A549 (cell line): ENCODE measurements at regions not wholly inside any gene's neighbourhood (a gene's known extent, or its start where the extent isn't known, plus 50 kb on each side); places are given as distances from the start of the nearest gene placed in this dataset.

Experiments
- ATAC-seq, 2 experiments: fragments of 200-7000 bp in 1 of 2; fragments of >200 bp in 1 of 2; cut with Nextera tagmentation in 1 of 2; cut with Tn5 transposase in 1 of 2; 3 replicates each; pipeline versions ENCODE4 v1.8.0 to v1.9.1; 2018 to 2020; ENCODE audit warnings: mild to moderate bottlenecking in 1 of 2, moderate library complexity in 1 of 2
- CTCF ChIA-PET: fragments of 300-600 bp; sonication (Branson Sonifier 250); formaldehyde crosslinking; extraction: SDS; loops from one replicate; lab custom pipeline; 2021; ENCODE audit warnings: antibody characterized with exemption, inconsistent platforms; lab: Yijun Ruan, JAX
- POLR2A ChIA-PET: fragments of 350-600 bp; formaldehyde crosslinking; extraction: SDS; loops from one replicate; lab custom pipeline; 2021; ENCODE audit warnings: antibody characterized with exemption, inconsistent platforms; lab: Yijun Ruan, JAX
- DNase-seq, 2 experiments: peaks; one replicate each; pipeline versions ENCODE4 v3.0.0 to v3.0.0-alpha.2; 2011 to 2016; ENCODE audit warnings: low read depth in 1 of 2, low spot score in 1 of 2
- FAIRE-seq: peaks from 2 replicates; lab custom pipeline; 2011; peaks lifted over from hg19 to GRCh38; lab: Jason Lieb, UNC
- H3K27ac ChIP-seq, 2 experiments: fragments of >200 bp; sonication (Bioruptor Twin); formaldehyde crosslinking; 3 replicates each; pipeline ENCODE4 v1.5.1; 2016 to 2017
- H3K4me1 ChIP-seq: fragments of >200 bp; sonication (Bioruptor Twin); formaldehyde crosslinking; 3 replicates; pipeline ENCODE4 v1.6.1; 2016
- H3K4me2 ChIP-seq: fragments of >200 bp; sonication (Bioruptor Twin); formaldehyde crosslinking; 3 replicates; pipeline ENCODE4 v1.6.1; 2016
- H3K4me3 ChIP-seq: fragments of >200 bp; sonication (Bioruptor Twin); formaldehyde crosslinking; 3 replicates; pipeline ENCODE4 v1.5.1; 2016
- H3K9me3 ChIP-seq: fragments of >200 bp; sonication (Bioruptor Twin); formaldehyde crosslinking; 3 replicates; pipeline ENCODE4 v1.6.1; 2016
- BHLHE40 ChIP-seq: IDR thresholded peaks from 2 replicates; pipeline ENCODE4 v1.6.1; 2012; ENCODE audit warnings: low read depth, low read length, inconsistent platforms
- CBX2 ChIP-seq: fragments of 200-600 bp; sonication (generic); IDR thresholded peaks from 2 replicates; pipeline ENCODE4 v1.6.1; 2016; ENCODE audit warnings: low read depth, mild to moderate bottlenecking, borderline replicate concordance
- CHD2 ChIP-seq: fragments of 150-350 bp; IDR thresholded peaks from 2 replicates; pipeline ENCODE4 v1.6.1; 2014; ENCODE audit warnings: low read length; ENCODE audit not compliant: partially characterized antibody
- ESRRA ChIP-seq: fragments of 150-350 bp; IDR thresholded peaks from 2 replicates; pipeline ENCODE4 v1.6.1; 2014; ENCODE audit warnings: mild to moderate bottlenecking, low read length, borderline replicate concordance
- FOSB ChIP-seq: fragments of 250-450 bp; sonication (Bioruptor Pico); IDR thresholded peaks from 2 replicates; pipeline ENCODE4 v1.5.0; 2020; ENCODE audit warnings: mild to moderate bottlenecking, moderate library complexity
- GATA3 ChIP-seq: IDR thresholded peaks from 2 replicates; pipeline ENCODE4 v1.6.1; 2012; ENCODE audit warnings: borderline replicate concordance
- HOXA7 ChIP-seq: fragments of 250-450 bp; sonication (Bioruptor Pico); IDR thresholded peaks from 2 replicates; pipeline ENCODE4 v1.5.0; 2020; ENCODE audit warnings: mild to moderate bottlenecking, moderate library complexity
- JUN ChIP-seq, 2 experiments: fragments of >200 bp; sonication (Bioruptor Twin); formaldehyde crosslinking; IDR thresholded peaks; 2 replicates in 1 of 2; 3 replicates in 1 of 2; pipeline ENCODE4 v1.6.1; 2016 to 2017
- NR3C1 ChIP-seq: fragments of >200 bp; sonication (Bioruptor Twin); formaldehyde crosslinking; IDR thresholded peaks from 3 replicates; pipeline ENCODE4 v1.6.1; 2017
- PBX3 ChIP-seq: IDR thresholded peaks from 2 replicates; pipeline ENCODE4 v1.6.1; 2012
- RAD21 ChIP-seq, 2 experiments: fragments of >200 bp in 1 of 2; sonication (Bioruptor Twin) in 1 of 2; formaldehyde crosslinking in 1 of 2; IDR thresholded peaks in 1 of 2; conservative IDR thresholded peaks in 1 of 2; 2 replicates in 1 of 2; 3 replicates in 1 of 2; pipeline ENCODE4 v1.6.1; 2012 to 2018; ENCODE audit warnings: inconsistent platforms in 1 of 2
- RARB ChIP-seq: fragments of 250-450 bp; sonication (Bioruptor Pico); IDR thresholded peaks from 2 replicates; pipeline ENCODE4 v1.8.0; 2021; ENCODE audit warnings: mild to moderate bottlenecking, moderate library complexity
- RFX5 ChIP-seq: fragments of 450-650 bp; IDR thresholded peaks from 2 replicates; pipeline ENCODE4 v1.7.1; 2014; ENCODE audit warnings: antibody characterized with exemption, mild to moderate bottlenecking, moderate library complexity
- RNF2 ChIP-seq: fragments of 200-600 bp; sonication (generic); IDR thresholded peaks from 2 replicates; pipeline ENCODE4 v1.6.1; 2016; ENCODE audit warnings: low read depth, mild to moderate bottlenecking, antibody characterized with exemption, moderate library complexity, borderline replicate concordance
- TFCP2L1 ChIP-seq: fragments of 250-450 bp; sonication (Bioruptor Pico); IDR thresholded peaks from 2 replicates; pipeline ENCODE4 v1.5.0; 2021; ENCODE audit warnings: mild to moderate bottlenecking
- TP53 ChIP-seq: fragments of 250-450 bp; sonication (Bioruptor Pico); IDR thresholded peaks from 2 replicates; pipeline ENCODE4 v1.5.0; 2021; ENCODE audit warnings: mild to moderate bottlenecking, moderate library complexity
- ZC3H11A ChIP-seq: fragments of 450-650 bp; IDR thresholded peaks from 2 replicates; pipeline ENCODE4 v1.6.1; 2014; ENCODE audit warnings: antibody characterized with exemption, mild to moderate bottlenecking
- ZNF302 ChIP-seq: fragments of 250-450 bp; sonication (Bioruptor Pico); IDR thresholded peaks from 2 replicates; pipeline ENCODE4 v1.9.0; 2021; ENCODE audit warnings: inconsistent platforms, mild to moderate bottlenecking, moderate library complexity
- ZSCAN20 ChIP-seq: fragments of 250-450 bp; sonication (Bioruptor Pico); IDR thresholded peaks from 2 replicates; pipeline ENCODE4 v1.8.0; 2022; ENCODE audit warnings: mild to moderate bottlenecking, moderate library complexity
- WGBS: methylation state at CpG from one replicate; pipeline ENCODE4 v1.1.6; 2017; ENCODE audit errors: missing lambda C conversion rate; 5-methylcytosine and 5-hydroxymethylcytosine counted together
- TF ChIP-seq, protein P1 (sequence below): fragments of >200 bp; sonication (Bioruptor Twin); formaldehyde crosslinking; IDR thresholded peaks from 3 replicates; pipeline ENCODE4 v1.6.1; 2016
- TF ChIP-seq, protein P2 (sequence below): fragments of 450-650 bp; IDR thresholded peaks from 2 replicates; pipeline ENCODE4 v1.6.1; 2014; ENCODE audit warnings: antibody characterized with exemption
- TF ChIP-seq, protein P3 (sequence below): IDR thresholded peaks from 2 replicates; pipeline ENCODE4 v1.6.1; 2012
- TF ChIP-seq, protein P4 (sequence below): IDR thresholded peaks from 2 replicates; pipeline ENCODE4 v1.6.1; 2012; ENCODE audit warnings: low read depth, borderline replicate concordance
- TF ChIP-seq, protein P5 (sequence below): fragments of >200 bp; sonication (Bioruptor Twin); formaldehyde crosslinking; IDR thresholded peaks from 3 replicates; pipeline ENCODE4 v1.5.1; 2016

- TF ChIP-seq BHLHE40: no peak
- no peak for TF ChIP-seq ESRRA
- TF ChIP-seq ZNF302 (CRISPR knock-in tag): no peak
- DNase-seq (no peak), ATAC-seq (no peak), FAIRE-seq (peak; percentile 13)
- Histone ChIP-seq H3K4me2 (no peak overlapping the region), H3K9me3 (no peaks in the 10 kb centered on the region), H3K27ac (no peak overlapping the region), H3K4me3 (no peak overlapping the region), H3K4me1 (no peaks in the 10 kb centered on the region)
- ChIA-PET CTCF (no interaction called here), POLR2A (no interaction called here)
These were observed 598.5 kb downstream of the PDCD6IP start for GRCh38 chr3:34396956-34397355.

GRCh38 chr3:34399401-34399800, 601.0 kb downstream of the PDCD6IP start:
- DNase-seq (no peak), ATAC-seq (no peak), FAIRE-seq (no peak)
- no peak for TF ChIP-seq PBX3
- TF ChIP-seq, protein P1, sequence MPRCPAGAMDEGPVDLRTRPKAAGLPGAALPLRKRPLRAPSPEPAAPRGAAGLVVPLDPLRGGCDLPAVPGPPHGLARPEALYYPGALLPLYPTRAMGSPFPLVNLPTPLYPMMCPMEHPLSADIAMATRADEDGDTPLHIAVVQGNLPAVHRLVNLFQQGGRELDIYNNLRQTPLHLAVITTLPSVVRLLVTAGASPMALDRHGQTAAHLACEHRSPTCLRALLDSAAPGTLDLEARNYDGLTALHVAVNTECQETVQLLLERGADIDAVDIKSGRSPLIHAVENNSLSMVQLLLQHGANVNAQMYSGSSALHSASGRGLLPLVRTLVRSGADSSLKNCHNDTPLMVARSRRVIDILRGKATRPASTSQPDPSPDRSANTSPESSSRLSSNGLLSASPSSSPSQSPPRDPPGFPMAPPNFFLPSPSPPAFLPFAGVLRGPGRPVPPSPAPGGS: no peak
- TF ChIP-seq BHLHE40: no peak
- no peak for TF ChIP-seq NR3C1
- no peak for TF ChIP-seq JUN (IDR thresholded peaks at IDR 0.05)
- 61% methylated on average over 1 of the region's 1 CpG for WGBS
- ChIA-PET CTCF (interaction anchor here (1.8 kb wide), 1 partner anchor 11 kb away, joined by 5 read pairs; no protein-coding TSS in a partner anchor), POLR2A (no interaction called here)
- no peak overlapping the region for H3K27ac ChIP-seq
- no peaks in the 10 kb centered on the region for H3K4me1 ChIP-seq
- H3K4me3 ChIP-seq: no peak overlapping the region
- no peak overlapping the region for H3K4me2 ChIP-seq
- H3K9me3 ChIP-seq: no peaks in the 10 kb centered on the region

DNA sequence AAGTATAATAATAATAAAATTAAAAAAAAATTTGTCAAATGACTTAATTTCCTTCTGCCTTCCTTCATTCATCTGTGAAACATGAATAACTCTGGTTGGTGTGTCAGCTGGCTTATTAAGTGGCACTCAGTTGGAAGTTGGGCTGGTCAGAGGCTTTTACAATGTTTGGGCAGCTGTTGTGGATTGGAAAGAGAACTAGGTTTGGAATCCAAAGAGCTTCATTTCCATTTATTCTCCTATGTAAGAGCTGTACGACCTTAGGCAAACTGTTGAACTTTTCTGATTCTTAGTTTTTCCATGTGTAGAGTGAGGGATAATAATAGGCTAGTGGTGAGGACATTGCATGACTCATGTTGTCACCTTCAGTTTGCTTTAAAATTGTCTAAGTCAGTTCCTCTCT, 606.7 kb downstream of the PDCD6IP start:
- POLR2A ChIA-PET: no interaction called here

DNA sequence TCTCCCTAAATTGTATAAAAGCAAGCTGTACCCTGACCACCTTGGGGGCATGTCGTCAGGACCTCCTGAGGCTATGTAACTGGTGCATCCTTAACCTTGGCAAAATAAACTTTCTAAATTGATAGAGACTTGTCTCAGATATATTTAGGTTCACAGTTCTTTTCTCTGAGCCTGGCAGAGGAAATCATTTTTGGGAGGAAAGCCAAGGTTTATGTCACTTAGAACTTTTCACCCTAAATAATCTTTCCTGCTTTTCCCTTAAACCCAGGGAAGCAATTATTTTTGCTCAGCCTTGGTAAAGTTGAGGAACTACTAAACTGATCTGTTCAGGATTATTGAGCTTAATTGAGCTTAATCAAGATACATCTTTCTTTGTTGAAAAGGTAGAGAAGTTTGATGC, 608.9 kb downstream of the PDCD6IP start:
- ATAC-seq: no peak
- POLR2A ChIA-PET: no interaction called here
- no peak for DNase-seq
- Histone ChIP-seq H3K27ac (no peak overlapping the region), H3K4me2 (no peak overlapping the region), H3K4me1 (no peaks in the 10 kb centered on the region), H3K4me3 (no peak overlapping the region), H3K9me3 (no peaks in the 10 kb centered on the region)
- CTCF ChIA-PET: no interaction called here
- TF ChIP-seq PBX3 (no peak), ZSCAN20 (CRISPR knock-in tag) (no peak), RARB (CRISPR knock-in tag) (no peak), FOSB (CRISPR knock-in tag) (no peak), HOXA7 (no peak), RFX5 (no peak), TP53 (CRISPR knock-in tag) (no peak)
- TF ChIP-seq, protein P1: no peak
- TF ChIP-seq, protein P2, sequence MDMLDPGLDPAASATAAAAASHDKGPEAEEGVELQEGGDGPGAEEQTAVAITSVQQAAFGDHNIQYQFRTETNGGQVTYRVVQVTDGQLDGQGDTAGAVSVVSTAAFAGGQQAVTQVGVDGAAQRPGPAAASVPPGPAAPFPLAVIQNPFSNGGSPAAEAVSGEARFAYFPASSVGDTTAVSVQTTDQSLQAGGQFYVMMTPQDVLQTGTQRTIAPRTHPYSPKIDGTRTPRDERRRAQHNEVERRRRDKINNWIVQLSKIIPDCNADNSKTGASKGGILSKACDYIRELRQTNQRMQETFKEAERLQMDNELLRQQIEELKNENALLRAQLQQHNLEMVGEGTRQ: no peak
- TF ChIP-seq, protein P3, sequence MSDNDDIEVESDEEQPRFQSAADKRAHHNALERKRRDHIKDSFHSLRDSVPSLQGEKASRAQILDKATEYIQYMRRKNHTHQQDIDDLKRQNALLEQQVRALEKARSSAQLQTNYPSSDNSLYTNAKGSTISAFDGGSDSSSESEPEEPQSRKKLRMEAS: no peak
- FAIRE-seq: no peak
- WGBS: 0% methylated on average over 1 of the region's 1 CpG

More for the DNA sequence above, 606.7 kb downstream of the PDCD6IP start:
- Histone ChIP-seq H3K9me3 (no peaks in the 10 kb centered on the region), H3K4me1 (no peaks in the 10 kb centered on the region)
- CTCF ChIA-PET: interaction anchor here (1.6 kb wide), 1 partner anchor 521 kb away, joined by 3 read pairs; no protein-coding TSS in a partner anchor
- DNase-seq: no peak
- TF ChIP-seq, protein P4, sequence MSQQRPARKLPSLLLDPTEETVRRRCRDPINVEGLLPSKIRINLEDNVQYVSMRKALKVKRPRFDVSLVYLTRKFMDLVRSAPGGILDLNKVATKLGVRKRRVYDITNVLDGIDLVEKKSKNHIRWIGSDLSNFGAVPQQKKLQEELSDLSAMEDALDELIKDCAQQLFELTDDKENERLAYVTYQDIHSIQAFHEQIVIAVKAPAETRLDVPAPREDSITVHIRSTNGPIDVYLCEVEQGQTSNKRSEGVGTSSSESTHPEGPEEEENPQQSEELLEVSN: no peak
- TF ChIP-seq RAD21 (conservative IDR thresholded peaks at IDR 0.05 in 1 of 2, IDR thresholded peaks at IDR 0.05 in 1 of 2): no peak
- TF ChIP-seq, protein P5, sequence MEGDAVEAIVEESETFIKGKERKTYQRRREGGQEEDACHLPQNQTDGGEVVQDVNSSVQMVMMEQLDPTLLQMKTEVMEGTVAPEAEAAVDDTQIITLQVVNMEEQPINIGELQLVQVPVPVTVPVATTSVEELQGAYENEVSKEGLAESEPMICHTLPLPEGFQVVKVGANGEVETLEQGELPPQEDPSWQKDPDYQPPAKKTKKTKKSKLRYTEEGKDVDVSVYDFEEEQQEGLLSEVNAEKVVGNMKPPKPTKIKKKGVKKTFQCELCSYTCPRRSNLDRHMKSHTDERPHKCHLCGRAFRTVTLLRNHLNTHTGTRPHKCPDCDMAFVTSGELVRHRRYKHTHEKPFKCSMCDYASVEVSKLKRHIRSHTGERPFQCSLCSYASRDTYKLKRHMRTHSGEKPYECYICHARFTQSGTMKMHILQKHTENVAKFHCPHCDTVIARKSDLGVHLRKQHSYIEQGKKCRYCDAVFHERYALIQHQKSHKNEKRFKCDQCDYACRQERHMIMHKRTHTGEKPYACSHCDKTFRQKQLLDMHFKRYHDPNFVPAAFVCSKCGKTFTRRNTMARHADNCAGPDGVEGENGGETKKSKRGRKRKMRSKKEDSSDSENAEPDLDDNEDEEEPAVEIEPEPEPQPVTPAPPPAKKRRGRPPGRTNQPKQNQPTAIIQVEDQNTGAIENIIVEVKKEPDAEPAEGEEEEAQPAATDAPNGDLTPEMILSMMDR: no peak
- no peak for TF ChIP-seq TFCP2L1 (CRISPR knock-in tag)
- TF ChIP-seq CHD2: no peak
- TF ChIP-seq RNF2: no peak
- no peak for TF ChIP-seq ZC3H11A
- no peak for TF ChIP-seq CBX2
- TF ChIP-seq GATA3: no peak
- TF ChIP-seq FOSB (CRISPR knock-in tag): no peak
- TF ChIP-seq RARB (CRISPR knock-in tag): no peak
- TF ChIP-seq, all 56 proteins: peak for 0
- no peak overlapping the region for H3K4me3 ChIP-seq
- H3K27ac ChIP-seq: no peak overlapping the region
- 0% methylated on average over 1 of the region's 1 CpG for WGBS
- FAIRE-seq: no peak
- ATAC-seq: no peak
- no peak overlapping the region for H3K4me2 ChIP-seq
